ENCODE measurements at regions not wholly inside any gene's neighbourhood (a gene's known extent, or its start where the extent isn't known, plus 50 kb on each side); places are given as distances from the start of the nearest gene placed in this dataset.

DNA sequence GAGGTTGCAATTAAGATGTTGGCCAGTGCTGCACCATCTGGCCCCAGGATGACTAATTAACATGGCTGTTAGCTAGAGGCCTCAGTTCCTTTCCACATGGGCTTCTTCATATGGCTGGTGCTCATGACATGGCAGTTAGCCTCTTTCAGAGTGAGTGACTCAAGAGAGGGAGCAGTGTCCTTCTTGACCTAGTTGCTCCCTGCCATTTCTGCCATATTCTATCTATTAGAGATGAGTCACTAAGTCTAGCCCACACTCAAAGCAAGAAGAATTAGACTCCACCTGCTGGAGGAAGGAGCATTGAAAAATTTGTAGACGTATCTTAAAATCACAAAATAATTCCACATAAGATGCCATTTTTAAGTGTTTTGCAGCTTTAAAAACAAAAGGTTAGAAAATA lies 651.2 kb upstream of the CCNG1 start:
- Histone ChIP-seq H3K9me3 (no peaks in the 10 kb centered on the region), H3K27me3 (replicated peaks; ENCODE audit: control insufficient read depth, insufficient read depth, low read length) (no peaks in the 10 kb centered on the region), H3K4me1 (no peaks in the 10 kb centered on the region), H3K4me3 (ENCODE audit: low read depth, low read length) (no peak overlapping the region), H3K36me3 (ENCODE audit: control insufficient read depth, insufficient read depth, low read length) (no peaks in the 10 kb centered on the region)
- DNase-seq = no peak
- ChIA-PET CTCF (no interaction called here), POLR2A (no interaction called here)
- Mint-ChIP-seq H3K27me3 (ENCODE audit: insufficient read depth, unreplicated experiment) (no peaks in the 10 kb centered on the region), H3K27ac (ENCODE audit: unreplicated experiment) (no peak overlapping the region), H3K36me3 (ENCODE audit: insufficient read depth, unreplicated experiment) (no peaks in the 10 kb centered on the region), H3K4me3 (ENCODE audit: unreplicated experiment) (no peak overlapping the region), H3K4me1 (ENCODE audit: low read depth, unreplicated experiment) (no peaks in the 10 kb centered on the region), H3K9me3 (ENCODE audit: unreplicated experiment) (no peaks in the 10 kb centered on the region)
- BruUV-seq (replicated peaks) = no TSS peak
- intact Hi-C loops (cut with micrococcal nuclease; ENCODE audit: unreplicated experiment) = no loop called here
- TF ChIP-seq, protein P1, sequence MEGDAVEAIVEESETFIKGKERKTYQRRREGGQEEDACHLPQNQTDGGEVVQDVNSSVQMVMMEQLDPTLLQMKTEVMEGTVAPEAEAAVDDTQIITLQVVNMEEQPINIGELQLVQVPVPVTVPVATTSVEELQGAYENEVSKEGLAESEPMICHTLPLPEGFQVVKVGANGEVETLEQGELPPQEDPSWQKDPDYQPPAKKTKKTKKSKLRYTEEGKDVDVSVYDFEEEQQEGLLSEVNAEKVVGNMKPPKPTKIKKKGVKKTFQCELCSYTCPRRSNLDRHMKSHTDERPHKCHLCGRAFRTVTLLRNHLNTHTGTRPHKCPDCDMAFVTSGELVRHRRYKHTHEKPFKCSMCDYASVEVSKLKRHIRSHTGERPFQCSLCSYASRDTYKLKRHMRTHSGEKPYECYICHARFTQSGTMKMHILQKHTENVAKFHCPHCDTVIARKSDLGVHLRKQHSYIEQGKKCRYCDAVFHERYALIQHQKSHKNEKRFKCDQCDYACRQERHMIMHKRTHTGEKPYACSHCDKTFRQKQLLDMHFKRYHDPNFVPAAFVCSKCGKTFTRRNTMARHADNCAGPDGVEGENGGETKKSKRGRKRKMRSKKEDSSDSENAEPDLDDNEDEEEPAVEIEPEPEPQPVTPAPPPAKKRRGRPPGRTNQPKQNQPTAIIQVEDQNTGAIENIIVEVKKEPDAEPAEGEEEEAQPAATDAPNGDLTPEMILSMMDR (IDR thresholded peaks at IDR 0.05; ENCODE audit: insufficient read depth in 1 of 2, low read depth in 1 of 2, low read length in 1 of 2, severe bottlenecking in 1 of 2, unreplicated experiment in 1 of 2) = no peak

DNA sequence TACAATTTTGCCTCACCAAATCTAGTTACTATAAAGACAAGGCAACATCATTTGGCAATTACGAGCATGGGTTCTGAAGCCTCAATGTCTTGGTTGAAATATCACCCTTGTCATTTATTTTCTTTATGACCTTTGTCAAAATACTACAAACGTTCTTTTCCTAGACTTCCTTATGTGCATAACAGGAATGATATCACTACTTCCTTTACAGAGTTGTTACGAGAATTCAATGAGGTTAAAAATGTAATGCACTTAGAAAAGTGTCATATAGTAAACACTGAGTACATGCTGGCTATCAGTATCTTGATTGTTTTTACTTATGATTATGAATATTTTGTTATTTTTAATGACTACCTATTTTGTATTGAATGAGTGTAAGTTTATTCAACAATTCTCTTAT lies 640.9 kb upstream of the CCNG1 start:
- no peaks in the 10 kb centered on the region for H3K4me1 ChIP-seq
- Mint-ChIP-seq H3K27ac (ENCODE audit: unreplicated experiment) (no peak overlapping the region), H3K4me1 (ENCODE audit: low read depth, unreplicated experiment) (no peaks in the 10 kb centered on the region), H3K4me3 (ENCODE audit: unreplicated experiment) (no peak overlapping the region), H3K36me3 (ENCODE audit: insufficient read depth, unreplicated experiment) (no peaks in the 10 kb centered on the region), H3K9me3 (ENCODE audit: unreplicated experiment) (no peaks in the 10 kb centered on the region), H3K27me3 (ENCODE audit: insufficient read depth, unreplicated experiment) (no peaks in the 10 kb centered on the region)
- H3K36me3 ChIP-seq (ENCODE audit: control insufficient read depth, insufficient read depth, low read length) = no peaks in the 10 kb centered on the region
- intact Hi-C loops (cut with micrococcal nuclease; ENCODE audit: unreplicated experiment) = no loop called here
- no peak overlapping the region for H3K4me3 ChIP-seq (ENCODE audit: low read depth, low read length)
- TF ChIP-seq, protein P1 (IDR thresholded peaks at IDR 0.05; ENCODE audit: insufficient read depth in 1 of 2, low read depth in 1 of 2, low read length in 1 of 2, severe bottlenecking in 1 of 2, unreplicated experiment in 1 of 2) = no peak
- H3K27me3 ChIP-seq (replicated peaks; ENCODE audit: control insufficient read depth, insufficient read depth, low read length) = no peaks in the 10 kb centered on the region; the same call in 1 of the 2 replicates
- POLR2A ChIA-PET = no interaction called here
- no TSS peak for BruUV-seq (replicated peaks)
- H3K9me3 ChIP-seq = no peaks in the 10 kb centered on the region
- CTCF ChIA-PET = no interaction called here
- no peak for DNase-seq

DNA sequence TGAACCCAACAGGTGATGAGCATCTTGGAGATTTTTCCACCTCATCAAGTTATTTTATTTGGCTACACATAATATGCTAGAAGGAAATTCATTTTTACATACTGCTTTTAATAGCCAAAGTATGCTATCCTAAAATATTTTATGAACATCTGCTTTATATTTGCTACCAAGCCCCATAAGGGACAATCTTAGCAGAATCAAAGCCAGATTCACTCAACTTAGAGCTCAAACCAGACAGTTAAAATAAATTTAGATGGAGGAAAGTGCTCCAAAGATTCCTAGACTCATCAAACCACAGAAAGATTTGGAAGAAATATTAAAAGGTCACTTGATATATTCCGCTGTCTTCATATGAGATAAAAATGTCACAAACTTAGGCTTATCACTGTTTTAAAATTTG lies 637.1 kb upstream of the CCNG1 start:
- Mint-ChIP-seq H3K36me3 (ENCODE audit: insufficient read depth, unreplicated experiment) (no peaks in the 10 kb centered on the region), H3K9me3 (ENCODE audit: unreplicated experiment) (no peaks in the 10 kb centered on the region), H3K4me3 (ENCODE audit: unreplicated experiment) (no peak overlapping the region), H3K4me1 (ENCODE audit: low read depth, unreplicated experiment) (no peaks in the 10 kb centered on the region), H3K27me3 (ENCODE audit: insufficient read depth, unreplicated experiment) (no peaks in the 10 kb centered on the region), H3K27ac (ENCODE audit: unreplicated experiment) (no peak overlapping the region)
- Histone ChIP-seq H3K9me3 (no peaks in the 10 kb centered on the region), H3K4me3 (ENCODE audit: low read depth, low read length) (no peak overlapping the region), H3K4me1 (no peaks in the 10 kb centered on the region), H3K36me3 (ENCODE audit: control insufficient read depth, insufficient read depth, low read length) (no peaks in the 10 kb centered on the region), H3K27me3 (replicated peaks; ENCODE audit: control insufficient read depth, insufficient read depth, low read length) (no peaks in the 10 kb centered on the region; the same call in 1 of the 2 replicates)
- POLR2A ChIA-PET = no interaction called here
- DNase-seq = no peak
- CTCF ChIA-PET = no interaction called here
- TF ChIP-seq, protein P1 (IDR thresholded peaks at IDR 0.05; ENCODE audit: insufficient read depth in 1 of 2, low read depth in 1 of 2, low read length in 1 of 2, severe bottlenecking in 1 of 2, unreplicated experiment in 1 of 2) = no peak
- no TSS peak for BruUV-seq (replicated peaks)
- intact Hi-C loops (cut with micrococcal nuclease; ENCODE audit: unreplicated experiment) = no loop called here

All from Caco-2 (cell line).